SK-N-SH (cell line): ENCODE measurements at regions not wholly inside any gene's neighbourhood (a gene's known extent, or its start where the extent isn't known, plus 50 kb on each side); places are given as distances from the start of the nearest gene placed in this dataset.
A peak's percentile ranks its signal among the peaks of the same experiment; 100 is the strongest.

ENCODE experiments used
- EP300 ChIP-seq, 2 experiments: IDR thresholded peaks; 2 replicates each; pipeline versions ENCODE4 v1.4.0 to v1.6.1; 2012; ENCODE audit warnings: borderline replicate concordance in 1 of 2, low read depth in 1 of 2, low read length in 1 of 2
- RAD21 ChIP-seq: IDR thresholded peaks from 2 replicates; pipeline ENCODE4 v1.6.1; 2012; ENCODE audit warnings: mild to moderate bottlenecking, low read length
- RFX5 ChIP-seq: IDR thresholded peaks from 2 replicates; pipeline ENCODE4 v1.6.1; 2012; ENCODE audit warnings: mild to moderate bottlenecking, improper control_type of control experiment, low read length
- TF ChIP-seq, protein P1 (sequence below): fragments of 200-600 bp; sonication (generic); IDR thresholded peaks from 2 replicates; pipeline ENCODE4 v1.6.1; 2017; ENCODE audit warnings: antibody characterized with exemption, mild to moderate bottlenecking, moderate library complexity

DNA sequence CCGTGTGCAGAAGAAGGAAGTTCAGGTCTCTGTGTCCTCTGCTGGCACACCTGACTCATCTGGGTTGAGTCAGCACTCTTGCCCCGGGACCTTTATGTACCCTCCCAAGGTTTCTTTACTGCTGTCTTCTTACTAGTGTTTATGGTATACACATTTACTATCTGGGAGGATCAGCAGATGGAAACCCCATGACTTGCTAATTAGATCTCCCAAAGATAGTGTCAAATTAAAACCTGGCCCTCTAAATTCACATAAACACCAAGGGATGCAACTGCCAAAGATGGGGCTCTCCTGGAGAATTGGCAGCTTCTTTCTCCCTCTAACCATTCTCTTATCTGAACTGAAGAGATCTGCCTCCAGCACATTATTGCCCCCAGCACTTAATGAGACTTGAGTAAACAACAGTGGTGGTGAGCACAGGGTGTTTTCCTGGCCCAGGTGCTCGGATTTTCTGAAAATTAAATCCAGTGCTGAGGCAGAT lies 718.1 kb upstream of the SOX9 start:
- TF ChIP-seq, protein P1, sequence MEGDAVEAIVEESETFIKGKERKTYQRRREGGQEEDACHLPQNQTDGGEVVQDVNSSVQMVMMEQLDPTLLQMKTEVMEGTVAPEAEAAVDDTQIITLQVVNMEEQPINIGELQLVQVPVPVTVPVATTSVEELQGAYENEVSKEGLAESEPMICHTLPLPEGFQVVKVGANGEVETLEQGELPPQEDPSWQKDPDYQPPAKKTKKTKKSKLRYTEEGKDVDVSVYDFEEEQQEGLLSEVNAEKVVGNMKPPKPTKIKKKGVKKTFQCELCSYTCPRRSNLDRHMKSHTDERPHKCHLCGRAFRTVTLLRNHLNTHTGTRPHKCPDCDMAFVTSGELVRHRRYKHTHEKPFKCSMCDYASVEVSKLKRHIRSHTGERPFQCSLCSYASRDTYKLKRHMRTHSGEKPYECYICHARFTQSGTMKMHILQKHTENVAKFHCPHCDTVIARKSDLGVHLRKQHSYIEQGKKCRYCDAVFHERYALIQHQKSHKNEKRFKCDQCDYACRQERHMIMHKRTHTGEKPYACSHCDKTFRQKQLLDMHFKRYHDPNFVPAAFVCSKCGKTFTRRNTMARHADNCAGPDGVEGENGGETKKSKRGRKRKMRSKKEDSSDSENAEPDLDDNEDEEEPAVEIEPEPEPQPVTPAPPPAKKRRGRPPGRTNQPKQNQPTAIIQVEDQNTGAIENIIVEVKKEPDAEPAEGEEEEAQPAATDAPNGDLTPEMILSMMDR: no peak
- TF ChIP-seq RFX5 (no peak), EP300 (IDR thresholded peaks at IDR 0.05; ENCODE audit: borderline replicate concordance in 1 of 2, low read depth in 1 of 2, low read length in 1 of 2) (peak in 1 of 2 experiments; percentile 64; a peak in 1 of 4 replicates), RAD21 (no peak)
